ENCODE measurements at regions not wholly inside any gene's neighbourhood (a gene's known extent, or its start where the extent isn't known, plus 50 kb on each side); places are given as distances from the start of the nearest gene placed in this dataset.

DNA sequence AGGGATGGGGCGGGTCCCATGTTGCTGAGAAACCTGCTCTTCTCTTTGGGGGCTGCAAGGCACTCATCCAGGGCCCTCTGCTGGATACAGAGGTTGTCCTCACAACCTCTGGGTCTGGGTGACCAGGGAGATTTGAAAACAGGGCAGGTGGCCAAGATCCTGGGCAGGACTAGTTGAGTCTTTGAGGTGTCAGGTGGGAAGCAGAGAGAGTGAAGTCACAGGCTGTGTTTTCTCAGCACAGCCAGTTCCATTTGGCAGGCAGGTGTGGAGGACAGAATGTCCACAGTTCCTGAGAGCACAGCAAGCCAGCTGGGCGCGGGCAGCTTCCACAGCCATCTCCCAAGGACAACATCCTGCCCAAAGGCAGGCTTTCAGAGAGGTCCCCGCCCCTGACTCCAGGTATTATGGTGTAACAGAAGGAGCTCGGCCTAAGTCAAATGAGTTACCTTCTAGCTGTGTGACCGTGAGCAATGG is 118.8 kb downstream of the NUFIP1 start:
- no peaks in the 10 kb centered on the region; a peak in 1 of 7 replicates for H3K4me1 ChIP-seq (replicated peaks in 1 of 4; ENCODE audit: control insufficient read depth in 3 of 4, insufficient read depth in 4 of 4, low read length in 3 of 4)
- WGBS, 2 experiments (ENCODE audit: extremely low coverage in 1 of 2, insufficient coverage in 1 of 2, insufficient read length in 1 of 2, insufficient replicate concordance in 2 of 2, low coverage in 1 of 2, low lambda C conversion rate in 2 of 2, missing lambda C conversion rate in 1 of 2): 76% methylated on average over 6 of the region's 6 CpGs; no CpG with 5 or more reads in 1 of the 2 experiments
- no peak overlapping the region for H3K27ac ChIP-seq (ENCODE audit: low read depth, low read length)
- no peaks in the 10 kb centered on the region for H4K20me1 ChIP-seq (replicated peaks in 1 of 2; ENCODE audit: control insufficient read depth in 1 of 2, insufficient read depth in 2 of 2, low read length in 2 of 2)
- no peaks in the 10 kb centered on the region for H3K9me3 ChIP-seq (ENCODE audit: insufficient read depth in 2 of 2, low read depth in 1 of 2, low read length in 1 of 2)
- H3K18ac ChIP-seq (ENCODE audit: extremely low read depth, low read length): no peak overlapping the region
- ChIA-PET POLR2A (ENCODE audit: partially characterized antibody) (no interaction called here), CTCF (ENCODE audit: partially characterized antibody) (interaction anchor here (1.2 kb wide), 1 partner anchor 23 kb away, joined by 4 read pairs; no protein-coding TSS in a partner anchor)
- no peaks in the 10 kb centered on the region for H3K23me2 ChIP-seq (ENCODE audit: low read depth, low read length)
- H2AK5ac ChIP-seq (ENCODE audit: low read depth, low read length): no peak overlapping the region
- no peak overlapping the region for H2AFZ ChIP-seq (ENCODE audit: low read length)
- H2BK5ac ChIP-seq (ENCODE audit: low read depth, low read length): no peak overlapping the region
- no peak overlapping the region for H2BK15ac ChIP-seq (ENCODE audit: low read length)
- H4K8ac ChIP-seq (ENCODE audit: extremely low read depth, insufficient read depth, low read length): peak overlapping the region; percentile 8; the same call in 1 of the 2 replicates
- no peak overlapping the region for H4K91ac ChIP-seq (replicated peaks; ENCODE audit: insufficient read length, low read length)
- H3K79me1 ChIP-seq (ENCODE audit: low read depth, low read length): no peaks in the 10 kb centered on the region
- no peak overlapping the region for H2BK20ac ChIP-seq (ENCODE audit: low read length)
- no peak overlapping the region for H3K4me3 ChIP-seq (ENCODE audit: extremely low read depth in 1 of 4, insufficient read depth in 2 of 4, low read depth in 3 of 4, low read length in 4 of 4)
- H3K36me3 ChIP-seq (ENCODE audit: control insufficient read depth in 2 of 4, insufficient read depth in 4 of 4, low read length in 3 of 4): no peaks in the 10 kb centered on the region
- no peak for FAIRE-seq
- no peak for DNase-seq (ENCODE audit: low read depth in 1 of 2, low spot score in 2 of 2)
- H3K14ac ChIP-seq (ENCODE audit: insufficient read length): no peak overlapping the region
- no peaks in the 10 kb centered on the region for H3K27me3 ChIP-seq (replicated peaks in 1 of 4; ENCODE audit: control insufficient read depth in 3 of 4, extremely low read depth in 1 of 4, insufficient read depth in 3 of 4, low read length in 3 of 4)
- no peak for TF ChIP-seq GTF2F1 (IDR thresholded peaks at IDR 0.05; ENCODE audit: borderline replicate concordance, low read depth, low read length)
- TF ChIP-seq RAD21 (IDR thresholded peaks at IDR 0.05 in 1 of 2, conservative IDR thresholded peaks at IDR 0.05 in 1 of 2; ENCODE audit: low read depth in 2 of 2, low read length in 2 of 2): peak; percentile 31 to 38; a peak in 3 of 4 replicates
- TF ChIP-seq, protein P1, sequence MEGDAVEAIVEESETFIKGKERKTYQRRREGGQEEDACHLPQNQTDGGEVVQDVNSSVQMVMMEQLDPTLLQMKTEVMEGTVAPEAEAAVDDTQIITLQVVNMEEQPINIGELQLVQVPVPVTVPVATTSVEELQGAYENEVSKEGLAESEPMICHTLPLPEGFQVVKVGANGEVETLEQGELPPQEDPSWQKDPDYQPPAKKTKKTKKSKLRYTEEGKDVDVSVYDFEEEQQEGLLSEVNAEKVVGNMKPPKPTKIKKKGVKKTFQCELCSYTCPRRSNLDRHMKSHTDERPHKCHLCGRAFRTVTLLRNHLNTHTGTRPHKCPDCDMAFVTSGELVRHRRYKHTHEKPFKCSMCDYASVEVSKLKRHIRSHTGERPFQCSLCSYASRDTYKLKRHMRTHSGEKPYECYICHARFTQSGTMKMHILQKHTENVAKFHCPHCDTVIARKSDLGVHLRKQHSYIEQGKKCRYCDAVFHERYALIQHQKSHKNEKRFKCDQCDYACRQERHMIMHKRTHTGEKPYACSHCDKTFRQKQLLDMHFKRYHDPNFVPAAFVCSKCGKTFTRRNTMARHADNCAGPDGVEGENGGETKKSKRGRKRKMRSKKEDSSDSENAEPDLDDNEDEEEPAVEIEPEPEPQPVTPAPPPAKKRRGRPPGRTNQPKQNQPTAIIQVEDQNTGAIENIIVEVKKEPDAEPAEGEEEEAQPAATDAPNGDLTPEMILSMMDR (IDR thresholded peaks at IDR 0.05; ENCODE audit: control extremely low read depth in 1 of 3, insufficient read depth in 1 of 3, low read depth in 1 of 3, low read length in 3 of 3): 0 out of 4 replicates have a peak, but pooled peaks of 1 of the 3 experiments have one; percentile 15
- no peak for TF ChIP-seq RFX5 (IDR thresholded peaks at IDR 0.05; ENCODE audit: borderline replicate concordance, low read depth, low read length)
- no peak for TF ChIP-seq POLR2A (IDR thresholded peaks at IDR 0.05; ENCODE audit: control extremely low read depth in 1 of 2, low read depth in 2 of 2, low read length in 2 of 2)
- H4K5ac ChIP-seq (ENCODE audit: insufficient read length, low read depth, low read length): no peak overlapping the region
- H3K4me2 ChIP-seq (ENCODE audit: insufficient read depth in 1 of 2, low read depth in 2 of 2, low read length in 2 of 2): no peak overlapping the region
- no peak overlapping the region for H3K23ac ChIP-seq (ENCODE audit: insufficient read length)
- no peak overlapping the region for H3K9ac ChIP-seq (replicated peaks in 1 of 4; ENCODE audit: extremely low read depth in 1 of 4, low read depth in 3 of 4, low read length in 3 of 4)
- no peak overlapping the region for H2BK12ac ChIP-seq (ENCODE audit: low read depth, low read length)
- no peak overlapping the region for H2BK120ac ChIP-seq (replicated peaks; ENCODE audit: low read depth, low read length)
- H3K79me2 ChIP-seq (ENCODE audit: control insufficient read depth in 1 of 2, insufficient read depth in 2 of 2, low read length in 2 of 2): no peaks in the 10 kb centered on the region
- H3K4ac ChIP-seq (replicated peaks; ENCODE audit: insufficient read length, low read depth, low read length): no peak overlapping the region
- H3K56ac ChIP-seq (replicated peaks; ENCODE audit: insufficient read length, low read depth, low read length): no peak overlapping the region
